ENCODE measurements at regions not wholly inside any gene's neighbourhood (a gene's known extent, or its start where the extent isn't known, plus 50 kb on each side); places are given as distances from the start of the nearest gene placed in this dataset.

- H3K4me3 ChIP-seq (ENCODE audit: low read length): no peak overlapping the region
- TF ChIP-seq, protein P1, sequence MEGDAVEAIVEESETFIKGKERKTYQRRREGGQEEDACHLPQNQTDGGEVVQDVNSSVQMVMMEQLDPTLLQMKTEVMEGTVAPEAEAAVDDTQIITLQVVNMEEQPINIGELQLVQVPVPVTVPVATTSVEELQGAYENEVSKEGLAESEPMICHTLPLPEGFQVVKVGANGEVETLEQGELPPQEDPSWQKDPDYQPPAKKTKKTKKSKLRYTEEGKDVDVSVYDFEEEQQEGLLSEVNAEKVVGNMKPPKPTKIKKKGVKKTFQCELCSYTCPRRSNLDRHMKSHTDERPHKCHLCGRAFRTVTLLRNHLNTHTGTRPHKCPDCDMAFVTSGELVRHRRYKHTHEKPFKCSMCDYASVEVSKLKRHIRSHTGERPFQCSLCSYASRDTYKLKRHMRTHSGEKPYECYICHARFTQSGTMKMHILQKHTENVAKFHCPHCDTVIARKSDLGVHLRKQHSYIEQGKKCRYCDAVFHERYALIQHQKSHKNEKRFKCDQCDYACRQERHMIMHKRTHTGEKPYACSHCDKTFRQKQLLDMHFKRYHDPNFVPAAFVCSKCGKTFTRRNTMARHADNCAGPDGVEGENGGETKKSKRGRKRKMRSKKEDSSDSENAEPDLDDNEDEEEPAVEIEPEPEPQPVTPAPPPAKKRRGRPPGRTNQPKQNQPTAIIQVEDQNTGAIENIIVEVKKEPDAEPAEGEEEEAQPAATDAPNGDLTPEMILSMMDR (conservative IDR thresholded peaks at IDR 0.05; ENCODE audit: low read length): no peak
- DNase-seq (ENCODE audit: low read depth): no peak
Measured at GRCh38 chr2:22035361-22035830, 911.6 kb downstream of the TDRD15 start.

- DNase-seq (ENCODE audit: low read depth): no peak
- TF ChIP-seq, protein P1 (conservative IDR thresholded peaks at IDR 0.05; ENCODE audit: low read length): no peak
- H3K4me3 ChIP-seq (ENCODE audit: low read length): no peak overlapping the region
Measured at GRCh38 chr2:22037274-22037673, 913.5 kb downstream of the TDRD15 start.

GRCh38 chr2:22043784-22044183 lies 920.0 kb downstream of the TDRD15 start:
- H3K4me3 ChIP-seq (ENCODE audit: low read length): no peak overlapping the region
- TF ChIP-seq, protein P1 (conservative IDR thresholded peaks at IDR 0.05; ENCODE audit: low read length): no peak
- no peak for DNase-seq (ENCODE audit: low read depth)

DNA sequence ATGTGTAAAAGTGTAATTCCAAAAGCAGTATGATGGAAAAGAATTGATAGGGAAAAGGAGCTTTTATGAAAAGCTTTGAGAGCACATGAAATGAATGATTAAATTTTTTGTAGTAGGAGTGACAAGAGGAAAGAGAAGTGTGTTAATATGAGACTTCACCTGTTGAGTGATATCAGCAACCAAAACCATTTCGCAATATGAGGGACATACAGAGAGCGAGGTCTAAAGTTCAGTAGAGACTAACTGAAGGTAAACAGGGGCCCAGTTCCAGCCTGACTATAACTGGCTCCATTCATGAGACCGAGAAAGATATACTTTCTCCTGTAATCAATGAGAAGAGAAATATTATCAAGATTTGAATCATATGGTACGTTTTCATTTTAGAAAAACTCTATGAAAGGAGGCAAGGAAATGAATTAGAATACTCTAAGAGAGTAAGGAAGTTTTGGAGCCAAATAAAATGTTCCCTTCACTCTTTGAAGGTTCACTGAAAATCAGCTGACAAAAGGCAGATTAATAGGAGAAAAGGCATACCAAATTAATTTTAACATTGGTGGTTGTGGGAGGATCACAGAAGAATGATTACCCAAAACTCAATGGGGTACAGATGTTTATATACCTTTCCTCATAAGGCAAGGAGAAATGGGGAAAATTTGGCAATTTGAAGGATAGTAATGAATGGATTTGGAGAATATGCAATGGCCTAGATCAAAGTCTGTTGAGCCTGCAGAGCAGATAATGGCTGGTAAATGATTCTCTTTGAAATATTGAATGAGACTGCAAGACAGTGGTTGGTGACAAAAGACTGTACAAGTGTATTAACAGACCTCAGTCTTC lies 932.2 kb downstream of the TDRD15 start:
- no peak for DNase-seq (ENCODE audit: low read depth)
- TF ChIP-seq, protein P1 (conservative IDR thresholded peaks at IDR 0.05; ENCODE audit: low read length): no peak

DNA sequence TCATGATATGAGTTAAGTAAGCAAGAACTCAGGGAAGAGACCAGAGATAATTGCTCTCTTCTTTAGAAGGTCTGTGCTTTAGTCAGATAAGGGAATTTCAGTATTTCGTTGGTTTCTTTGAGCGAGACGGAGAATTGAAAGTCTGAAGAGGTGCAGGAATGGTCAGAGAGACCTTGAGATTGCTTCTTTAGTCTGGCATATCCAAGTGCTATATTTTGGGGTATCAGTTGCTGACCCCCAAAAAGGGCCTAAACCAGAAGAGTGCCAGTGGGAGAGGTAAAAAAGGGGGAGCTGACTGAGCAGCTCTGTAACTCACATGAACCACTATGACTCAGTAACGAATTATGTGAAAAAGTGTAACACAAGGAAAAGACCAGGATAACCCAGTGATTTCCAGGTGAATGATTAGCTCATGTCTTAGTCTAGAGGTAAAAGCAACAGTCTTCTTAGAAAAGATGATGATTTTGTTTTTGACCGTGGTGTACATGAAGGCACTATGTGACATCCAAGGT lies 932.9 kb downstream of the TDRD15 start:
- TF ChIP-seq, protein P1 (conservative IDR thresholded peaks at IDR 0.05; ENCODE audit: low read length): no peak
- no peak overlapping the region for H3K4me3 ChIP-seq (ENCODE audit: low read length)
- DNase-seq (ENCODE audit: low read depth): no peak

More for the DNA sequence above, 932.2 kb downstream of the TDRD15 start:
- no peak overlapping the region for H3K4me3 ChIP-seq (ENCODE audit: low read length)

- TF ChIP-seq, protein P1 (conservative IDR thresholded peaks at IDR 0.05; ENCODE audit: low read length): no peak
- no peak for DNase-seq (ENCODE audit: low read depth)
- no peak overlapping the region for H3K4me3 ChIP-seq (ENCODE audit: low read length)
Measured at GRCh38 chr2:22062679-22063078, 938.9 kb downstream of the TDRD15 start.

GRCh38 chr2:22076454-22076853 lies 952.7 kb downstream of the TDRD15 start:
- no peak overlapping the region for H3K4me3 ChIP-seq (ENCODE audit: low read length)
- TF ChIP-seq, protein P1 (conservative IDR thresholded peaks at IDR 0.05; ENCODE audit: low read length): no peak
- no peak for DNase-seq (ENCODE audit: low read depth)

Data from AG10803 (cell line).